ENCODE measurements at regions not wholly inside any gene's neighbourhood (a gene's known extent, or its start where the extent isn't known, plus 50 kb on each side); places are given as distances from the start of the nearest gene placed in this dataset.

DNA sequence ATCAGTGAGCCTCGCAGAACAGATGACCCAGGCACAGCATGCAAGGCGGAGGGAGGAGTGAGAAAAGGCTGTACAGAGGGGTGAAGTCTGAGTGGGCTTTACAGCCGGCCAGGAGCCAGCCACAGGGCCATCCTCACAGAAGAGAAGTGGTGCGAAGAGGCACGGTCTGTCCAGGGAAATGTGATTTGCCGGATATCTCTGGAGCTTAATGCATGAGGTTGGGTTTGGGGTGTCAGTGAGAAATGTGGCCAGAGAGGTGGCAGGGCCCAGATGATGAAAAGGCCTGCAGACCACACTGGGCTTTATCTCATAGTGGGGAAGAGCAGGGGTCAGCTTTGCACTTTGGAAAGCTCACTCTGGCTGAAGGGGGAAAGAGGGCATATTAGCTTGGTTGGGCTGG lies 255.2 kb downstream of the BUD13 start:
- H3K36me3 Mint-ChIP-seq (ENCODE audit: insufficient read depth) = no peaks in the 10 kb centered on the region
- no peak overlapping the region for H3K27ac Mint-ChIP-seq (ENCODE audit: low read depth)
- no peak overlapping the region for H3K4me3 Mint-ChIP-seq
- ATAC-seq (replicated peaks; ENCODE audit: extremely low read depth, poor library complexity, severe bottlenecking) (no peak), DNase-seq (ENCODE audit: low spot score in 2 of 2) (no peak)
- H3K27me3 Mint-ChIP-seq = peaks cover 72% of the 10 kb centered on the region
- no peaks in the 10 kb centered on the region for H3K9me3 Mint-ChIP-seq
- no peaks in the 10 kb centered on the region for H3K4me1 Mint-ChIP-seq

DNA sequence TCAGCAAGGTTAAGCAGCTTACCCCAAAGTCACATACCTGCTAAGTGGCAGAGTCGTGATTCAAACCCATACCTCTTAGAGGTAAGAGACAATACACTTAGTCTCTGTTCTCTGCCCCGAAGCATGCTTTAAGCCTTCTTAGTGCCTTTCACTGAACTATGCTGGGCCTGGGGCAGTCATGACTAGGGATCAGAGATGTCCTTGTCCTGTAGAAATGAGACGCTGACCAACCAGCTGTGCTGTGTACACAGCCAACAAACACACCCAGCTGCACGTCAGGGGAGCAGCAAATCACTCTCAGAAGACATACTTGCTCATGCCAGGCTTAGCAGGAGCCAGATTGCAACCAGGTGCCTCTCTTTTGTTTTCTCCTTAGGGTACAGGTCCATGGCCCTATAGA lies 255.7 kb downstream of the BUD13 start:
- no peak overlapping the region for H3K27ac Mint-ChIP-seq (ENCODE audit: low read depth)
- ATAC-seq (replicated peaks; ENCODE audit: extremely low read depth, poor library complexity, severe bottlenecking) (no peak), DNase-seq (ENCODE audit: low spot score in 2 of 2) (no peak)
- H3K9me3 Mint-ChIP-seq = no peaks in the 10 kb centered on the region
- no peaks in the 10 kb centered on the region for H3K36me3 Mint-ChIP-seq (ENCODE audit: insufficient read depth)
- H3K4me3 Mint-ChIP-seq = no peak overlapping the region
- H3K4me1 Mint-ChIP-seq = no peaks in the 10 kb centered on the region
- peaks cover 71% of the 10 kb centered on the region for H3K27me3 Mint-ChIP-seq

DNA sequence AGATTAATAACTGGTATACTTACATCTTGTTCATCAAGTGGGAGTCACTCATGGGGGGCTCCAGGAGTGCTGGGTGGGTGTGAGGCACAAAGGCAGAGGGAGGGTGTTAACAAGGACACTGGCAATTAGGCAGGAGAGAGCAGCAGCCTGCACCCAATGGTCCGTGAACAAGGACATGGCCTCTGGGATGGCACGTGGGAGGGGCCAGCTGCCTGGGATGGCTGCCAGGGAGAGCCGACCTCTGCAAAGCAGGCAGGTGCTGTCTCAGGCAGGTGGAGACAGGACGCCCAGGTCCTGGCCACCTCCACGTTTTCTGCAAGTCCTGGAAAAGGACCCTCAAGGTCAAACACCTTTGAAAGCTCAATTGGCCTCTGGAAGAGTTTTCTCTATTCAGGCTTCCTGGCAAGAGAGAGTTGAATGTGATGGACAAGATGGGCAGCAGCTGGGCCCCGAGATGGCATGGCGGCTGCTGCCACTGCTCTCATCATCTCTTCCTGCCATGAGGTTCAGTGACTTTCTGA lies 257.1 kb downstream of the BUD13 start:
- Mint-ChIP-seq H3K4me3 (no peak overlapping the region), H3K36me3 (ENCODE audit: insufficient read depth) (no peaks in the 10 kb centered on the region), H3K4me1 (no peaks in the 10 kb centered on the region), H3K27ac (ENCODE audit: low read depth) (no peak overlapping the region), H3K27me3 (peaks cover 69% of the 10 kb centered on the region), H3K9me3 (no peaks in the 10 kb centered on the region)
- DNase-seq (ENCODE audit: low spot score in 2 of 2) (no peak), ATAC-seq (replicated peaks; ENCODE audit: extremely low read depth, poor library complexity, severe bottlenecking) (no peak)

DNA sequence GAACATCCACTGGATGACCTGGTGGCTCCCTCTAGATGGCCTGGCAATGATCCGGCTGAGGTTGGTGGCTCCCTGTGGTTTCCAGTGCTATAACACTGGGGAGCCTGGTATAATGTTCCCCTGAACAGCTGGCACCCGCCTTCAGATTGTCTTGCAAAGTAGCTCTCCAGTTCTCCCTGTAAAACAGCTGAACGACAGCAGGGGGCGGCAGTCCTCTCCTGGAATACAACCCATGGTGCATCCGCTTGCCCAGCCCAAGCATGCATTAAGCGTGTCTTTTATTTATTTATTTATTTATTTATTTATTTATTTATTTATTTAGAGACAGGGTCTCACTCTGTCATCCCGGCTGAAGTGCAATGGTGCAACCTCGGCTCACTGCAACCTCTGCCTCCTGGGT lies 258.9 kb downstream of the BUD13 start:
- Mint-ChIP-seq H3K27ac (ENCODE audit: low read depth) (no peak overlapping the region), H3K36me3 (ENCODE audit: insufficient read depth) (no peaks in the 10 kb centered on the region), H3K27me3 (peaks cover 70% of the 10 kb centered on the region), H3K4me1 (no peaks in the 10 kb centered on the region), H3K9me3 (no peaks in the 10 kb centered on the region), H3K4me3 (no peak overlapping the region)
- no peak for DNase-seq (ENCODE audit: low spot score in 2 of 2)
- no peak for ATAC-seq (replicated peaks; ENCODE audit: extremely low read depth, poor library complexity, severe bottlenecking)

DNA sequence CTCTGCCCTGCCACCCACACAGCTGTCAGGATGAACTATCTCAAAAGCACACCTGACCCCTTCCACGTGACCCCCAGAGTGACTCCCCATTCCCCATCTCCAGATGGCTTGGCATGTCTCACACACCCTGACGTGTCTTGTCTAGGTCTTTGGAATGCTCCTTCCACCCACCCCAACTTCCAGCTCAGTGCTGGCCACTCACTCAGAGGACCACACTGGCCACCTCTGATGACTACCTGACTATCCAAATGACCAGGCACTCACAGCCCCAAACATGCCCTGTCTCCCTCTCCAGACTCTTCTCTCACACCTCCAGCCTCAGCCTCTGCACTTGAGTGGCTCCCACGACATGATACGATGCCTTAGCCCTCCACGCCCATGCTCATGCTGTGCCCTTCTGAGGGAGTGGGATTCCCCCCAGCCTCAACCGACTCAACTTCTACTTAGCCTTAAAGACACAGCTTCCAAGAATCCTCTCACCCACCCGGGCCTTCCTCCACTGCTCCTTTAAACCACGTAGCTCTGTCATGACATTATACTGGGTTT lies 259.4 kb downstream of the BUD13 start:
- no peak for ATAC-seq (replicated peaks; ENCODE audit: extremely low read depth, poor library complexity, severe bottlenecking)
- H3K36me3 Mint-ChIP-seq (ENCODE audit: insufficient read depth) = no peaks in the 10 kb centered on the region
- H3K27ac Mint-ChIP-seq (ENCODE audit: low read depth) = no peak overlapping the region
- peaks cover 70% of the 10 kb centered on the region for H3K27me3 Mint-ChIP-seq
- no peak overlapping the region for H3K4me3 Mint-ChIP-seq
- no peaks in the 10 kb centered on the region for H3K4me1 Mint-ChIP-seq
- no peak for DNase-seq (ENCODE audit: low spot score in 2 of 2)
- no peaks in the 10 kb centered on the region for H3K9me3 Mint-ChIP-seq

DNA sequence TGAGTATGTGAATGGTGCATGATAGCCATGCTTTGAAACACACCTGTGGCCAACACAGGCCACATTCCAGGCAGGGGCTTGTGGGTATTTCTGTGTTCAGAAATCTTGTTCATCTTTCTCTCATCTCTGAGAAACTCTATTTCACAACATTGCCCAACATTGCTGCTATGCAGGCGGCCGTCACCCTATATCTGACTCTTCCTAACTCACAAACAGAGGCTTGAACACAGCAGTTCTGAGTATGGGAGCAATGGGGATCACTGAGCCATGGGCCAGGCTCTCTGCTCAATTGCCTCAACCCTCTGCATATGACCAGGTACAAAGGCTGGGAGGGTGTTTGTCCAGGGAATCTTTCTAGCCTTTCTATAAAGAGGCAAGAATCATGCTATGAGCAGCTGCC lies 259.9 kb downstream of the BUD13 start:
- Mint-ChIP-seq H3K36me3 (ENCODE audit: insufficient read depth) (no peaks in the 10 kb centered on the region), H3K4me3 (no peak overlapping the region), H3K9me3 (no peaks in the 10 kb centered on the region), H3K27me3 (peaks cover 70% of the 10 kb centered on the region), H3K27ac (ENCODE audit: low read depth) (no peak overlapping the region), H3K4me1 (no peaks in the 10 kb centered on the region)
- no peak for DNase-seq (ENCODE audit: low spot score in 2 of 2)
- no peak for ATAC-seq (replicated peaks; ENCODE audit: extremely low read depth, poor library complexity, severe bottlenecking)

DNA sequence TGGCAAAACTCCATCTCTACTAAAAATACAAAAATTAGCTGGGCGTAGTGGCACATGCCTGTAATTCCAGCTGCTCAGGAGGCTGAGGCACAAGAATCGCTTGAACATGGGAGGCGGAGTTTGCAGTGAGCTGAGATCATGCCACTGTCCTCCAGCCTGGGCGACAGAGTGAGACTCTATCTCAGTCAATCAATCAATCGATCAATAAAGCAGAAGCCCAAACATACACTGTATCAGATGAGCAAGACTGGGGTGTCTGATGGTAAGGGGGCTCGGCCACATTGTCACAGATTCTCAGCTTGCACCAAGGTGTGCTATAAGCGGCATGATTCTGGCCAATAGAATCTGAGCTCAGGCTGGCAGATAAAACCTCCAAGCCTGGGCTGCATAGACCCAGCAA lies 261.1 kb downstream of the BUD13 start:
- no peaks in the 10 kb centered on the region for H3K36me3 Mint-ChIP-seq (ENCODE audit: insufficient read depth)
- no peak for ATAC-seq (replicated peaks; ENCODE audit: extremely low read depth, poor library complexity, severe bottlenecking)
- H3K9me3 Mint-ChIP-seq = no peaks in the 10 kb centered on the region
- H3K27me3 Mint-ChIP-seq = peaks cover 67% of the 10 kb centered on the region
- H3K27ac Mint-ChIP-seq (ENCODE audit: low read depth) = no peak overlapping the region
- no peak overlapping the region for H3K4me3 Mint-ChIP-seq
- DNase-seq (ENCODE audit: low spot score in 2 of 2) = no peak
- no peaks in the 10 kb centered on the region for H3K4me1 Mint-ChIP-seq

DNA sequence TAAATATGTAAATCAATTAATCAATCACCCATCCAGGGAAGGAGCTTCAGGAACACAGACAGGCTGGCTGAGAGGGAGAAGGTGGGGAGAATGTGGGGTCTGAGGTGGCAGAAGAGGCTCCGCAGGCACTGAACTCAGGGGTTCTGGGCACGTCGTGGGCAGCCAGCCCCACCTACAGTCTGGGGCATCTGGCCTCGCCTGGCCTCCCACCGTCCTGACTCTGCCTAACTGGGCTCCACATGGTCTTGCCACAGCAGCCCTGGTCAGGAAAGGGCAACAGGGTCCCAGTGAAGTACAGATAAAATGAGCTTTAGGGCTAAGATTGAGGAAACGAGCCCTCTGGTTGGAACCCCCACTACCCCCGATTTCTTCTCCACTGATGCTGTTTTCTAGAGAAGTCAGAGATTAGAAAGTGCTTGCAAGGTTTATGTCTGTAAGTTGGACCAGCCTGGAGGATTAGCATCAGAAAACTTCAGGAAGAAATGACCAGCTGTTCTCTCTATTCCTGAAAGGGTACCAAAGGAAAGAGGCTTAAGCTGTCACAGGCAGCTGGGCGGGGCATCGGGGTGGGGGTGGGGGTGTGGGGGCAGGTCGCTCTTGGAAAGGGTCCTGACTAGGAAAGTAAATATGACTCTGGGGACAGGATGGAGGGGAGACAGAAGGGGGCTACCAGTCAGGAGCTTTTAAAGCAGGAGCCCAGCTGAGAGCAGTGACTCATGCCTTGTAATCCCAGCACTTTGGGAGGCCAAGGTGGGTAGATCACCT lies 261.7 kb downstream of the BUD13 start:
- Mint-ChIP-seq H3K9me3 (no peaks in the 10 kb centered on the region), H3K27ac (ENCODE audit: low read depth) (no peak overlapping the region), H3K4me1 (no peaks in the 10 kb centered on the region), H3K27me3 (peaks cover 73% of the 10 kb centered on the region), H3K4me3 (no peak overlapping the region), H3K36me3 (ENCODE audit: insufficient read depth) (no peaks in the 10 kb centered on the region)
- ATAC-seq (replicated peaks; ENCODE audit: extremely low read depth, poor library complexity, severe bottlenecking) (no peak), DNase-seq (ENCODE audit: low spot score in 2 of 2) (no peak)

DNA sequence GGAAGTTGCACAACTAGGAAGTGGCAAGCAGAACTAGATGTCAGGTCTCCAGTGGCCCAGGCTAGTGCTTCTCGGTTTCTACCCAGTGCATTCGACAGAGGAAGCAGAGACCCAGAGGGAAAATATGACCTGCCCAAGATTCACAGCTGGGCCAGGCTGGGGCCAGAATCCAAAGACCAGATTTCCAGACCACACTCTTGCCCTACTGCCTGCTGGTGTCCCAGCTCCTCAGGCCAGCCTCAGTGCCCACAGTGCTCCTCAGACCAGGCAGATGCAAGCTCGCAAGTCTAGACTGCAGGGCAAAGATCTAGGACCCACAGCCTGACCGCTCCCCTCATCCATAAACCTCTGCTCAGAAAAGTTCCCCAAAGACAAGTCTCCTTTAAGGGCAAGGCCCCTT lies 262.6 kb downstream of the BUD13 start:
- Mint-ChIP-seq H3K27me3 (peaks cover 75% of the 10 kb centered on the region), H3K4me1 (no peaks in the 10 kb centered on the region), H3K36me3 (ENCODE audit: insufficient read depth) (no peaks in the 10 kb centered on the region), H3K4me3 (no peak overlapping the region), H3K9me3 (no peaks in the 10 kb centered on the region), H3K27ac (ENCODE audit: low read depth) (no peak overlapping the region)
- ATAC-seq (replicated peaks; ENCODE audit: extremely low read depth, poor library complexity, severe bottlenecking) (no peak), DNase-seq (ENCODE audit: low spot score in 2 of 2) (no peak)

DNA sequence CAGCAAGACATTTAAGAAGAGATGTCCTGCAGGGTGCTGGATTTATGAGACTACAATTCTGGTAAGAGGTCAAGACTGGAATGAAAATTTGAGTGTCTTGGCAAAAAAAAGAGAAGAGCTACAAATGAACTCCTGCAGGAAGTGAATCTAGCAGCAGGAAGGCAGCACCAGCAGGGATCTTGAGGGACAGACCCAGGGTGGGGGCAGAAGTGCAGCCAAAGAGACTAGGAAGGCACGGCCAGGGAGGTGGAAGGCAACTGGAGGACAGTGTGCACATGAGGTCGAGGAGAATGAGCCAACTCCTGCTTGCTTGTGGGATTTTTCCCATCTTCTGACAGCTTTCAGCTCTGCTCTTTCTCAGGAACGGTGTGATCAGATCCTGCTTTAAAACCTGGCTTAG lies 263.2 kb downstream of the BUD13 start:
- Mint-ChIP-seq H3K36me3 (ENCODE audit: insufficient read depth) (no peaks in the 10 kb centered on the region), H3K27me3 (peaks cover 78% of the 10 kb centered on the region), H3K4me3 (no peak overlapping the region), H3K27ac (ENCODE audit: low read depth) (no peak overlapping the region), H3K4me1 (no peaks in the 10 kb centered on the region), H3K9me3 (no peaks in the 10 kb centered on the region)
- DNase-seq (ENCODE audit: low spot score in 2 of 2) = no peak
- ATAC-seq (replicated peaks; ENCODE audit: extremely low read depth, poor library complexity, severe bottlenecking) = no peak

DNA sequence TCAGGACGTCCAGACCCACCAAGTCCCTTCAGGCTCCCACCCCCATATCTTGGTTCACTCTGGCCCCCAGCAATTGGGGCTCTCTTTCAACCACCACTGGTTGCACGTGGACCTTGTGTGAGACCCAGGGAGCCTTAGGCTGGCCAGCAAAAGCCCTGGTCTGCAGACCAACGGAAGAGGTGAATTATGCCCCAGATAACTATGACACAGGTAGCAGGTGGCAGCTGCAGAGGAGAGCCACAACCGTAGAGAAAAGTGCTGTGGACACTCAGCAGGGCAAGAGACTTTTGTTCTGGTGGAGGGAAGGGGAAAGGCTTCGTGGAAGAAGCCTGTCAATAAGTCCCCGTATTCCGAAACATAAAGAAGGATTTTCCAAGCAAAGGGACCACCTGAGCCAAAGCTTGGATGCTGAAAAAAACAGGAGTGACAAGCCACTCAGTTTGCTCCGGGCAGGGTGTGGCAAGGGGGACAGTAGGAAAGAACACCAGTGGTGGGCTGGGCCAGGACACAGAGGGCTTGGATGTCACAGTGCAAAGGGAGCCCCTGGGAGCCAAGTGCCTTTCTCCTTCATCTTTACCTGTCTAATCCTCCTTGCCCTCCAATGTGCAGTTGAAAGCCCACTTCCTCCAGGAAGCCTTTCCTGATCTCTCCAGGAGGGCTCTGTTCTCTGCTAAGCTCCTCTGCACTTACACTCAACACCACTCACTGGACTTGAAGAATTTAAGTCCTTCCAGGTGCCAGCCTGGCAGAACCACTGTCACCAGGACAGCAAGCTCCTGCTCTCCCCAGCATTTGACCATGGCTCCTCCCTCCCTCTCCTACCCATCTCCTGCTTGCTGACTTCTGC lies 264.7 kb downstream of the BUD13 start:
- Mint-ChIP-seq H3K9me3 (no peaks in the 10 kb centered on the region), H3K36me3 (ENCODE audit: insufficient read depth) (no peaks in the 10 kb centered on the region), H3K27ac (ENCODE audit: low read depth) (no peak overlapping the region), H3K4me3 (no peak overlapping the region), H3K4me1 (no peaks in the 10 kb centered on the region), H3K27me3 (peaks cover 83% of the 10 kb centered on the region)
- DNase-seq (ENCODE audit: low spot score in 2 of 2) = no peak
- no peak for ATAC-seq (replicated peaks; ENCODE audit: extremely low read depth, poor library complexity, severe bottlenecking)

DNA sequence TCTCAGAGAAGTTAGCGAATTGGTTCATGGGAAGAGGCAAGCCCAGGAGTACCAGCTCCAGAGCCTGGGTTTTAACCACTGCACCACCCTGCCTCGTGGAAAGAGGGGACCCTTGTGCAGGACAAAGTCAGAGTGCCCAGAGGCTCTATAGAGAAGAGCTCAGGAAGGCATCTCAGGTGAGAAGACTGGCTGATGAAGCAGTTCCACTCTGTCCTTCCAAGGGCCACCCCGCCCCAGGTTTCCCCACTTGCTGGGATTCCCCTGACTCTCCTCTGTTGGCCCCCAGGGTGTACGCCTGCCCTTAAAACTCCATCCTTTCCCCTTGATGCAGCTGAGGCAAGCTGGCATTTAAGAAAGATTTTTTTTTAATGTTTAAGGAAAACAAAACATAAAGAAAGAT lies 265.8 kb downstream of the BUD13 start:
- H3K27ac Mint-ChIP-seq (ENCODE audit: low read depth) = no peak overlapping the region
- peaks cover 85% of the 10 kb centered on the region for H3K27me3 Mint-ChIP-seq
- no peaks in the 10 kb centered on the region for H3K36me3 Mint-ChIP-seq (ENCODE audit: insufficient read depth)
- no peak overlapping the region for H3K4me3 Mint-ChIP-seq
- no peaks in the 10 kb centered on the region for H3K4me1 Mint-ChIP-seq
- DNase-seq (ENCODE audit: low spot score in 2 of 2) = no peak
- ATAC-seq (replicated peaks; ENCODE audit: extremely low read depth, poor library complexity, severe bottlenecking) = no peak
- H3K9me3 Mint-ChIP-seq = no peaks in the 10 kb centered on the region

Measured in central memory CD8-positive, alpha-beta T cell (primary cell).